ENCODE measurements at regions not wholly inside any gene's neighbourhood (a gene's known extent, or its start where the extent isn't known, plus 50 kb on each side); places are given as distances from the start of the nearest gene placed in this dataset.

DNA sequence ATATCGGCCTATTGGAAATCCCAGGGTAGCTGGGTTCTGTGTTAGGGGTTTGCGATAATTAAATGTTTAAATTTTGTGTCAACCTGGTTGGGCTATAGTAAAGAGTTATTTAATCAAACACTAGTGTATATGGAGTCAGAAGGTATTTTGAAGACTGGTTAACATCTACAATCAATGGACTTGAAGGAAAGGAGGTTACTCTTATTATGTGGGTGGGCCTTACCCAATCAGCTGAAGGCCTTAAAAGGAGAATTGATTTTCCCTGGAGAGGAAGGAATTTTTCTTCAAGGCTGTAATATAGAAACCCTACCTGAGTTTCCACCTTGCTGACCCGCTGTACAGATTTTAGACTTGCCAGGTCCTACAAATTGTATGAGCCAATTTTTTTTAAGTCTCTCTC is 411.4 kb downstream of the IRX1 start:
- ChIA-PET POLR2A (interaction anchor here (0.5 kb wide), 1 partner anchor 124 kb away, joined by 3 read pairs; no protein-coding TSS in a partner anchor), CTCF (no interaction called here)
- no peak overlapping the region for H3K4me3 ChIP-seq (ENCODE audit: low read depth, low read length)
- TF ChIP-seq, protein P1, sequence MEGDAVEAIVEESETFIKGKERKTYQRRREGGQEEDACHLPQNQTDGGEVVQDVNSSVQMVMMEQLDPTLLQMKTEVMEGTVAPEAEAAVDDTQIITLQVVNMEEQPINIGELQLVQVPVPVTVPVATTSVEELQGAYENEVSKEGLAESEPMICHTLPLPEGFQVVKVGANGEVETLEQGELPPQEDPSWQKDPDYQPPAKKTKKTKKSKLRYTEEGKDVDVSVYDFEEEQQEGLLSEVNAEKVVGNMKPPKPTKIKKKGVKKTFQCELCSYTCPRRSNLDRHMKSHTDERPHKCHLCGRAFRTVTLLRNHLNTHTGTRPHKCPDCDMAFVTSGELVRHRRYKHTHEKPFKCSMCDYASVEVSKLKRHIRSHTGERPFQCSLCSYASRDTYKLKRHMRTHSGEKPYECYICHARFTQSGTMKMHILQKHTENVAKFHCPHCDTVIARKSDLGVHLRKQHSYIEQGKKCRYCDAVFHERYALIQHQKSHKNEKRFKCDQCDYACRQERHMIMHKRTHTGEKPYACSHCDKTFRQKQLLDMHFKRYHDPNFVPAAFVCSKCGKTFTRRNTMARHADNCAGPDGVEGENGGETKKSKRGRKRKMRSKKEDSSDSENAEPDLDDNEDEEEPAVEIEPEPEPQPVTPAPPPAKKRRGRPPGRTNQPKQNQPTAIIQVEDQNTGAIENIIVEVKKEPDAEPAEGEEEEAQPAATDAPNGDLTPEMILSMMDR (IDR thresholded peaks at IDR 0.05; ENCODE audit: insufficient read depth, low read length, missing control alignments): no peak
- no peak for DNase-seq (ENCODE audit: low read depth, low spot score)

DNA sequence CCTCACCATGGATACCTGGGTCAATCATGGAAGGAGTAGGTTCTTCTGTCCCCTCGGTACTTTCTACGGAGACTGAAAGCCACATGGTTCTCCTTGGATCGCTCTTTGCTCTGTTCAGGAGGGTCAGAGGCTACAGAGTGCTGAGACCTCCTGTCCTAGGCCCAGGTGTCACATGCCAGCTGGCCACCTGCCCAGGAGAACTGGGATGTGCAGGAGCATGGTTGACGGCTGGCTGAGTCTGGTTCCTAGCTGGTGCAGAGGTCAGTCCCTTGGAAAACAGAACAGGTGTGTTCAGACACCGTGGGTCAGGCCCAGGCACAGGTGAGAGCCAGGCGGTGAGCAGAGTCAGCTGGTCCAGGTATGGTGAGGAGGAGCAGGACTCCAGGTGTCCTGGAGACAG is 416.3 kb downstream of the IRX1 start:
- TF ChIP-seq, protein P1 (IDR thresholded peaks at IDR 0.05; ENCODE audit: insufficient read depth, low read length, missing control alignments): no peak
- DNase-seq (ENCODE audit: low read depth, low spot score): no peak
- ChIA-PET CTCF (no interaction called here), POLR2A (no interaction called here)
- H3K4me3 ChIP-seq (ENCODE audit: low read depth, low read length): no peak overlapping the region

DNA sequence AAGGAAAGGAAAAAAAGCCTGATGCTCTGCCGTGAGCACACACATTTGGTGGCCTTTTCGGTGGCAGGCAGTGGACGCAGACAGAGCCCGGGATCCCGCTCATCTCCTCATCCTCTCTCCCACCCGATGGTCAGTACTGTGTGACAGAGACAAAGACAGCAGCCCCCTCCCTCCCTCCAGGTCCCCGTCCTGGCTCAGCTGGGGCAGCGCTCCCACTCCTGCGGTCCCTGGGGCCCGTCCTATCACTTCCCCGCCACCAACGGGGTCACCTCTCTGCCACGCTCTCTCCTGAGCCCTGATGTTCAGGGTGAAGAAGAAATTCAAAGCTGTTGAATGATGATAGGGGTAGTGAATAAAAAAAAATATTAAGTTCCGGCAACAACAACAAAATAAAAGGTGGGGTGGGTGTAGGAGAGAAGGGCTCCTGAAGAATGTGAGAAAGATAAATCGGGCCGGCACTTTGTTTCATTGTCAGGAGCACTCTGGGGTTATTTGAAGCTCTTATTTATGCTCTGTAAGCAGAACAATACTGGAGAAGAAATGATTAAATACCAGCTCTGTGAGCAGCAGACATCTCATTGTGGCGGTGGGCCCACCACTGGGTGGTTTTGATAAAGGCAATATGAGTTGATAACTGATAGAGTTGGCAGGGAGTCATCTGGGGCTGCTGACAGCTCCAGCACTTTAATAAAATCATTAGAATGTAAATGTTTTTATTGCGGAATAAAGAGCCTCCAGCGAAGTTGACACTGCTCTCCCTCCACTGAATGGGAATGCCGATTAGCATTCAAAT is 417.7 kb downstream of the IRX1 start:
- no peak for DNase-seq (ENCODE audit: low read depth, low spot score)
- TF ChIP-seq, protein P1 (IDR thresholded peaks at IDR 0.05; ENCODE audit: insufficient read depth, low read length, missing control alignments): no peak
- CTCF ChIA-PET: no interaction called here
- POLR2A ChIA-PET: no interaction called here
- H3K4me3 ChIP-seq (ENCODE audit: low read depth, low read length): no peak overlapping the region

DNA sequence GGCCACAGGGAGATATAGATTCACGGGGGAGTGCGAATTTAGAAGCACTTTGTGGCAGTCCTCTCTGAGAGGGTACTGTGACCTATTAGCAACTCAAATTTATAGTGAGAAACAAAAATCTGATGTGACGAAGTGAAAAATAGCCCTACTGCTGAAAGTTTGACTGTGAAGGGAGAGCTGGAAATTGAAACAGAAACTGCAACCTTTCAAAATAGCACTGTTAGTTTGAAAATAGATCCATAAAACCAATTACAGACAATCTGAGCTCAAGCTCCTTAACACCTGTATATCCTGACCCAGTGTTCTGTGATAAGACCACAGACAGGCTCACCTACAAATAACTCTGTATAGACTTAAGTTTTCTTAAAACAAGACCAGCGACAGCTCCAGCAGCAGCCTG is 420.1 kb downstream of the IRX1 start:
- ChIA-PET POLR2A (no interaction called here), CTCF (no interaction called here)
- H3K4me3 ChIP-seq (ENCODE audit: low read depth, low read length): no peak overlapping the region
- TF ChIP-seq, protein P1 (IDR thresholded peaks at IDR 0.05; ENCODE audit: insufficient read depth, low read length, missing control alignments): no peak
- DNase-seq (ENCODE audit: low read depth, low spot score): no peak

DNA sequence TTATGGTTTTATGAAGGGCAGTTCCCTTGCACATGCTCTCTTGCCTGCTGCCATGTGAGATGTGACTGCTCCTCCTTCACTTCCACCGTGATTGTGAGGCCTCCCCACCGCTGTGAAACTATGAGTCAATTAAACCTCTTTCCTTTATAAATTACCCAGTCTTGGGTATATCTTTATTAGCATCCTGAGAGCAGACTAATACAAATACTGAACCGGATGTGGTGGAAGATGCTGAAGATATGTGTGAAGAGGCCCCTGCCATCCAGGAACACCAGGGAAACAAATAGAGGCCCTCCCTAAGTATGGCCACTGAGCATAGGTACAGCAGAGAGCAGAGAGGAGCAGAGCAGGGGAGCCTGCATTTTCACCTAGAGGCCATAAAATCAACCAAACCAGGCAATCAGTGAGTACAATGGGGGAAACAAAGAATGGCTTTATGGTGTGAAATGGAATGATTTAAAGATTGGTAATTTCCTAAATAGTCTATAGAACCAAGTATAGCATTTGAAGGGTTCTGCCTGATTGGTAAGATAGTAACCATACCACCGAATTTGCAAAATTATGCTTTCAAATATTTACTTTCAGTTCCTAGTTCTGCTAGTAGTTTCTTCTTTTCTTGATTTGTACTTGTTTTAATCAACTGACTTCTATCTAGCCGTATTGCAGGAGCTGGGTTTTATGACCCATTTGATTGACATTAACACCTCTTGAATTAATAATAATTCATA is 421.6 kb downstream of the IRX1 start:
- ChIA-PET CTCF (no interaction called here), POLR2A (no interaction called here)
- no peak for DNase-seq (ENCODE audit: low read depth, low spot score)
- TF ChIP-seq, protein P1 (IDR thresholded peaks at IDR 0.05; ENCODE audit: insufficient read depth, low read length, missing control alignments): no peak
- H3K4me3 ChIP-seq (ENCODE audit: low read depth, low read length): no peak overlapping the region

DNA sequence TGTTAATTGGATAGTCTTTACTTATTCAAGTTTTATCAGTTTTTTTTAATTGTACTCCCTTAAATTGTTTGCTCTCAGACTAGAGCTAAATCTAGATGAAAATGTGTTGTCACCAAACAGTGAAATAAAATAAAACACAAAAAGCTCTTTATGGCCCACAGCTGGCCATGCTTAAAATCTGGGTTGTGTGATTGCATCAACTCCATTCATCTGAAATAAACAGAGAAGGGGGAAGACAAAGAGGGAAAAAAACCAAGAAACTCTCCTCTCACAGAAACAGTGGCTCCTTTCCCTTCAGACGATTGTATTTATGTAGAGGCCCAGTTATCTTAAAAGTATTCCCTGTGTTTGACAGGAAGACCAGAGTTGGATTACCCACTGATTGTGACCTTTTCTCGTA is 422.4 kb downstream of the IRX1 start:
- ChIA-PET CTCF (no interaction called here), POLR2A (no interaction called here)
- TF ChIP-seq, protein P1 (IDR thresholded peaks at IDR 0.05; ENCODE audit: insufficient read depth, low read length, missing control alignments): no peak
- no peak overlapping the region for H3K4me3 ChIP-seq (ENCODE audit: low read depth, low read length)
- DNase-seq (ENCODE audit: low read depth, low spot score): no peak
